ENCODE measurements at regions not wholly inside any gene's neighbourhood (a gene's known extent, or its start where the extent isn't known, plus 50 kb on each side); places are given as distances from the start of the nearest gene placed in this dataset.
"Not testable (repeated sequence)": the region's sequence is repeated elsewhere in the genome, so short reads cannot be mapped to it uniquely, and the experiment has no call there.

- DNase-seq, result no peak
These were observed 74.8 kb upstream of the RPL38 start for GRCh38 chr17:74128456-74129211.

GRCh38 chr17:74129800-74130199 lies 73.7 kb upstream of the RPL38 start:
- DNase-seq, result not testable (repeated sequence)

GRCh38 chr17:74130276-74130675 lies 73.2 kb upstream of the RPL38 start:
- no peak for DNase-seq

- no peak for DNase-seq
These were observed 72.6 kb upstream of the RPL38 start for GRCh38 chr17:74130841-74131240.

GRCh38 chr17:74132354-74132753 lies 71.1 kb upstream of the RPL38 start:
- no peak for DNase-seq

- no peak for DNase-seq
These were observed 69.7 kb upstream of the RPL38 start for GRCh38 chr17:74133740-74134139.

- DNase-seq, result not testable (repeated sequence)
These were observed 69.2 kb upstream of the RPL38 start for GRCh38 chr17:74134234-74134633.

- DNase-seq, result no peak
These were observed 68.5 kb upstream of the RPL38 start for GRCh38 chr17:74134991-74135390.

- no peak for DNase-seq
These were observed 67.9 kb upstream of the RPL38 start for GRCh38 chr17:74135391-74136167.

- no peak for DNase-seq
These were observed 66.1 kb upstream of the RPL38 start for GRCh38 chr17:74137416-74137815.

GRCh38 chr17:74139120-74139519 lies 64.4 kb upstream of the RPL38 start:
- DNase-seq, result no peak

GRCh38 chr17:74140282-74140681 lies 63.2 kb upstream of the RPL38 start:
- no peak for DNase-seq

GRCh38 chr17:74141612-74142011 lies 61.9 kb upstream of the RPL38 start:
- no peak for DNase-seq

GRCh38 chr17:74143318-74143717 lies 60.2 kb upstream of the RPL38 start:
- DNase-seq, result not testable (repeated sequence)

GRCh38 chr17:74145756-74146155 lies 57.7 kb upstream of the RPL38 start:
- DNase-seq, result no peak

GRCh38 chr17:74146196-74146595 lies 57.3 kb upstream of the RPL38 start:
- DNase-seq, result no peak

- DNase-seq, result no peak
These were observed 56.2 kb upstream of the RPL38 start for GRCh38 chr17:74147056-74147835.

GRCh38 chr17:74147966-74148365 lies 55.5 kb upstream of the RPL38 start:
- no peak for DNase-seq

- DNase-seq, result no peak
These were observed 55.0 kb upstream of the RPL38 start for GRCh38 chr17:74148446-74148845.

- DNase-seq, result no peak
These were observed 54.4 kb upstream of the RPL38 start for GRCh38 chr17:74148901-74149596.

- DNase-seq, result no peak
These were observed 53.7 kb upstream of the RPL38 start for GRCh38 chr17:74149597-74150427.
